ENCODE measurements at regions not wholly inside any gene's neighbourhood (a gene's known extent, or its start where the extent isn't known, plus 50 kb on each side); places are given as distances from the start of the nearest gene placed in this dataset.

- POLR2A ChIA-PET (ENCODE audit: unreplicated experiment): no interaction called here
- Histone ChIP-seq H3K56ac (ENCODE audit: extremely low read depth, insufficient read depth, low read length) (no peak overlapping the region), H3K79me1 (ENCODE audit: low read depth in 1 of 2, low read length in 2 of 2) (no peaks in the 10 kb centered on the region), H3K27me3 (ENCODE audit: control insufficient read depth, insufficient read depth, low read length) (0 out of 2 replicates have a peak, but pooled peaks cover under 1% of the 10 kb centered on the region), H3K14ac (replicated peaks; ENCODE audit: low read depth, low read length) (no peak overlapping the region), H2AK5ac (ENCODE audit: low read depth, low read length) (no peak overlapping the region), H4K20me1 (ENCODE audit: insufficient read depth, low read length) (no peaks in the 10 kb centered on the region), H2AK9ac (replicated peaks; ENCODE audit: low read depth, low read length, poor library complexity) (no peak overlapping the region), H2BK5ac (ENCODE audit: low read depth, low read length, poor library complexity, severe bottlenecking) (no peak overlapping the region), H4K8ac (ENCODE audit: low read depth in 2 of 2, low read length in 2 of 2) (no peak overlapping the region), H3K23ac (ENCODE audit: low read depth, low read length) (no peak overlapping the region), H4K91ac (ENCODE audit: insufficient read depth, low read depth, low read length) (no peak overlapping the region), H3K9ac (ENCODE audit: low read depth, low read length) (no peak overlapping the region), H2BK20ac (ENCODE audit: low read depth, low read length) (no peak overlapping the region), H3K4ac (ENCODE audit: low read depth, low read length) (no peak overlapping the region), H3K9me3 (ENCODE audit: control insufficient read depth, insufficient read depth, low read length) (no peaks in the 10 kb centered on the region), H2BK120ac (ENCODE audit: low read depth, low read length) (no peak overlapping the region), H3K18ac (ENCODE audit: low read depth, low read length) (no peak overlapping the region), H3K36me3 (ENCODE audit: control insufficient read depth, insufficient read depth, low read length) (no peaks in the 10 kb centered on the region), H3K27ac (ENCODE audit: insufficient read depth, low read length) (no peak overlapping the region), H2BK15ac (ENCODE audit: low read depth, low read length) (no peak overlapping the region), H3K4me1 (ENCODE audit: control insufficient read depth, insufficient read depth, low read length) (no peaks in the 10 kb centered on the region), H4K5ac (ENCODE audit: low read depth, low read length) (no peak overlapping the region), H3K4me2 (ENCODE audit: low read depth, low read length) (no peak overlapping the region), H3K9me1 (ENCODE audit: insufficient read depth, low read length) (no peaks in the 10 kb centered on the region), H3K4me3 (ENCODE audit: insufficient read depth, low read depth, low read length) (no peak overlapping the region), H2AFZ (replicated peaks; ENCODE audit: low read length, poor library complexity) (no peak overlapping the region)
- dilution Hi-C loops (cut with HindIII; ENCODE audit: low sequenced_read_pairs, unreplicated experiment): no loop called here
- WGBS, 2 experiments (ENCODE audit: extremely low coverage in 2 of 2, insufficient read length in 1 of 2): 40% methylated on average over 1 of the region's 4 CpGs; no CpG with 5 or more reads in 1 of the 2 experiments
- in situ Hi-C loops (cut with MboI; ENCODE audit: low sequenced_read_pairs): no loop called here
- no TSS peak for BruUV-seq (replicated peaks)
- ATAC-seq (ENCODE audit: low read depth): no peak
- TF ChIP-seq USF2 (IDR thresholded peaks at IDR 0.05; ENCODE audit: low read depth, low read length) (no peak), CEBPB (IDR thresholded peaks at IDR 0.05; ENCODE audit: low read depth, low read length) (no peak), RFX5 (IDR thresholded peaks at IDR 0.05; ENCODE audit: low read depth, low read length) (no peak), RCOR1 (IDR thresholded peaks at IDR 0.05; ENCODE audit: insufficient replicate concordance, low read length) (no peak), CTCF (conservative IDR thresholded peaks at IDR 0.05; ENCODE audit: low read depth, low read length) (no peak)
- no peak for DNase-seq
- intact Hi-C loops (cut with micrococcal nuclease): no loop called here
- CTCF ChIA-PET: no interaction called here
Observed at GRCh38 chr2:206886696-206887095, 52.6 kb upstream of the CPO start.
